ENCODE measurements at regions not wholly inside any gene's neighbourhood (a gene's known extent, or its start where the extent isn't known, plus 50 kb on each side); places are given as distances from the start of the nearest gene placed in this dataset.

GRCh38 chr12:43162138-43162537 lies 389.9 kb downstream of the ADAMTS20 start:
- no peaks in the 10 kb centered on the region for H3K9me3 ChIP-seq
- H3K27ac ChIP-seq, result no peak overlapping the region
- no peak overlapping the region for H3K4me3 ChIP-seq
- TF ChIP-seq CTCF (IDR thresholded peaks at IDR 0.05), result no peak
- DNase-seq (no peak), ATAC-seq (no peak)
- H3K4me1 ChIP-seq, result no peaks in the 10 kb centered on the region
- H3K27me3 ChIP-seq (ENCODE audit: low read depth), result no peaks in the 10 kb centered on the region
- H3K36me3 ChIP-seq, result no peaks in the 10 kb centered on the region
- intact Hi-C loops (cut with DNase I), result no loop called here

- no peak for TF ChIP-seq CTCF (IDR thresholded peaks at IDR 0.05)
- Histone ChIP-seq H3K27me3 (ENCODE audit: low read depth) (no peaks in the 10 kb centered on the region), H3K27ac (no peak overlapping the region), H3K36me3 (no peaks in the 10 kb centered on the region), H3K9me3 (no peaks in the 10 kb centered on the region), H3K4me1 (no peaks in the 10 kb centered on the region), H3K4me3 (no peak overlapping the region)
- no peak for DNase-seq
- ATAC-seq, result no peak
- intact Hi-C loops (cut with DNase I), result no loop called here
Observed at GRCh38 chr12:43159506-43159905, 392.5 kb downstream of the ADAMTS20 start.

GRCh38 chr12:43158126-43158525 lies 393.9 kb downstream of the ADAMTS20 start:
- no peaks in the 10 kb centered on the region for H3K36me3 ChIP-seq
- H3K27ac ChIP-seq, result no peak overlapping the region
- ATAC-seq (no peak), DNase-seq (no peak)
- H3K4me3 ChIP-seq, result no peak overlapping the region
- no peak for TF ChIP-seq CTCF (IDR thresholded peaks at IDR 0.05)
- no peaks in the 10 kb centered on the region for H3K27me3 ChIP-seq (ENCODE audit: low read depth)
- no peaks in the 10 kb centered on the region for H3K4me1 ChIP-seq
- H3K9me3 ChIP-seq, result no peaks in the 10 kb centered on the region
- intact Hi-C loops (cut with DNase I), result no loop called here

- no peak for DNase-seq
- H3K9me3 ChIP-seq, result no peaks in the 10 kb centered on the region
- TF ChIP-seq CTCF (IDR thresholded peaks at IDR 0.05), result no peak
- H3K27ac ChIP-seq, result no peak overlapping the region
- no peak for ATAC-seq
- intact Hi-C loops (cut with DNase I), result no loop called here
- H3K4me1 ChIP-seq, result no peaks in the 10 kb centered on the region
- no peak overlapping the region for H3K4me3 ChIP-seq
- no peaks in the 10 kb centered on the region for H3K27me3 ChIP-seq (ENCODE audit: low read depth)
- H3K36me3 ChIP-seq, result no peaks in the 10 kb centered on the region
Observed at GRCh38 chr12:43155376-43155775, 396.6 kb downstream of the ADAMTS20 start.

GRCh38 chr12:43154498-43155045 lies 397.4 kb downstream of the ADAMTS20 start:
- DNase-seq (no peak), ATAC-seq (no peak)
- intact Hi-C loops (cut with DNase I), result no loop called here
- Histone ChIP-seq H3K4me1 (no peaks in the 10 kb centered on the region), H3K4me3 (no peak overlapping the region), H3K27ac (no peak overlapping the region), H3K36me3 (no peaks in the 10 kb centered on the region), H3K9me3 (no peaks in the 10 kb centered on the region), H3K27me3 (ENCODE audit: low read depth) (no peaks in the 10 kb centered on the region)
- TF ChIP-seq CTCF (IDR thresholded peaks at IDR 0.05), result no peak

All from lower lobe of right lung (tissue), 2 donors.